Ammon's horn (tissue), 1 donor: ENCODE measurements at regions not wholly inside any gene's neighbourhood (a gene's known extent, or its start where the extent isn't known, plus 50 kb on each side); places are given as distances from the start of the nearest gene placed in this dataset.
A peak's percentile ranks its signal among the peaks of the same experiment; 100 is the strongest.

Experiments used
- DNase-seq: peaks from one replicate; pipeline ENCODE4 v3.0.0-alpha.2; 2016; ENCODE audit warnings: low spot score

DNA sequence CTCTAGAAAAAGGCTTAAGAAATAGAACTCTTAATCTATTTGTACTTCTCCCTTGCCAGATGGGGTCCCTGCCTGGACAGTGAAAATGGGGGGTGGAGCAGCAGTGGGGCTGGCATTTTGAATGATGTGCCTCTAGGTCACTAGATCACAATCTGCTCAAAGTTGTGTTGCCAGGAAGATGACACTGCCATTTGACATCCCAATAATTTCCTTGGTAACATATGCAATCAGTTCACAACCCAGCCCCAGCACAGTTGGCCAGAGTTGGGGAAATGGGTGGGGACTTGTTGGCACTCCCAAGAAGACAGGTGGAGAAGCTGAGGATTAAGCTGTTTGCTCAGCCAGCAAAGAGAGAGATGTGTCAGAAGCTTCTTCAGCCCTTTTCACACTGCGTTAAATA lies 558.3 kb upstream of the KLHL29 start:
- DNase-seq: no peak

DNA sequence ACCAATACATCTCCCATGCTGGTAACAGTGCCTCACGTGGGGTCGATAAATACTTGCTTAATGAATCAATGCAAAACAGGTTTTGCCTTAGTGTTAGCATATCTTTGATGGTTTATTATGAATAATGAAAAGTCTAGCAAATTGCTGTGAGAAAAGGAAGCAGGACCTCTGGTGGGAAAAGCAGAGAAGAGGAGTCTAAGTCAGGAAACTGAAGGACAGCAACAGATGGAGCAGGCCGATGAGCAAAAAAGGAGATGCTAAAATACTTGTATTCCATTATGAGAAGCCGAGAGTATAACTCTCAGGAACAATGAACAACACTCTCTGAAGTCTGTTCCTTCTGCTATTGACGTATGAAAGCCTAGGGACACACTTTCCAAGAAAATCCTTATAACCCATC lies 555.2 kb upstream of the KLHL29 start:
- no peak for DNase-seq

DNA sequence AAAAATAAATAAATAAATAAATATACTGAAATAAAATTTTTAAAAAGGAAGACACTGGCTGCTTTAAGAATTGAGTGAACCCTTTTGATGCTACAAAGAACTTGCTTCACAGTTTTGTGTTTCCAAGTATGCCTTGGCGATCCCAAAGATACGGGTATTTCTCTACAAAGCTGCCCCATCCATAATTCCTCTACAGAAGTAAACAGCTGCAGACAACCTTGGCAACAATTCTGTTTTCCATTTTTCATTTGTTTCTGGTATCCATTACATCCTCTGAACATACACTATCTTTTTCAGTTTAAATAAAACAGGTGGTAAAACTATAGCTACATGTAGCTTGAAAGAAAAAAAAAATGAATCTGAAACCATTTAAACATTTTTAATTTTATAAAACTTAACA lies 552.8 kb upstream of the KLHL29 start:
- no peak for DNase-seq

- no peak for DNase-seq
Observed at GRCh38 chr2:22838461-22838860, 546.5 kb upstream of the KLHL29 start.

DNA sequence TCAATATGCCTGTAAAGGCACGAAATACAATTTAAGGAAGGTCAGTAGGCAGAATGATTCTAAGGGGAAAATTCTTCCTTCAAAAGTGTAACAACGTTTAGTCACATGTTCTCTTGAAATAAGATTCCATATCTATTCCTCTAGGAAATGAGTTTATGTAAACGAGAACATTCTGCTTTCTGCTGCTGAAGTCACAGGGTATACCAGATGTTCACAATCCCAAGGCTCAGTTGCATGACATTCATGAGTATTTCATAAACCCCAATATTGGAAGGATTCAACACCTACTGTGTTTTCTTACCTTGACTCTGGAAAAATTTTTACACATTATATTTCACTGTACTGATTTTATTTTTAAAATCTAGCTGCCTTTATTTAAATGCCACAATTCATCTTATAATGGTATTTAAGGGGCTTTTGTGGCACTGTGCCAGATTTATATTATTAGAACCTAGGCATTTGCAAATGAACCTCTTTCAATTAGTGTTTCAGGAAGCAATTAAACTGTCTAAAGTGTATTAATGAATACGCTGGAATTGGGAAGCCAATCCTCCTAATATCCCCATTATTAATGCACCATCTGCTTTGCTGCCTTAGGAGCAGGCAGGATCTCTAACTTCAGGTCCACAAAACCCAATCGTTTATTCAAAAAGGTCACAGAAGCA lies 542.6 kb upstream of the KLHL29 start:
- DNase-seq: no peak

GRCh38 chr2:22843919-22844537 lies 541.0 kb upstream of the KLHL29 start:
- no peak for DNase-seq

DNA sequence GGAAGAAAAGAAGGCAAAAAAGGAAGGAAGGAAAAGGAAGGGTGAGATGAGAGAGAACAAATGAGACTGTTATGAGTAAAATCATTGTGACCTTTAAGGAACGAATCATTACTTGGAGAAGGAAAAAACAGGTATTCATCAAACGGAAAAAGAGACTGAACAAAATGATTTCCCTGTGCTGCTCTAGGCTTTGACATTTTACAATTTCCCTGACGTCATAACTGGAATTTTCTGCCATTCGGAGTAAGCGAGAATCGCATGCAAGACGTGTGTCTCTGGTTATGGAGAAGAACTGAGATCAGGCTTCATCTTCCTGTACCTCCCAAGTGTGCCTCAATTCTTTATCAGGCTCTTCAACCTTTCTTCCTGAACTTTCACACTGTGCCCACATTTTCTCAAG lies 534.7 kb upstream of the KLHL29 start:
- DNase-seq: no peak

- DNase-seq: peak; percentile 53
Observed at GRCh38 chr2:22854588-22854987, 530.4 kb upstream of the KLHL29 start.

- DNase-seq: peak; percentile 79
Observed at GRCh38 chr2:22855081-22855480, 529.9 kb upstream of the KLHL29 start.

GRCh38 chr2:22855761-22856184 lies 529.2 kb upstream of the KLHL29 start:
- DNase-seq: peak; percentile 34

DNA sequence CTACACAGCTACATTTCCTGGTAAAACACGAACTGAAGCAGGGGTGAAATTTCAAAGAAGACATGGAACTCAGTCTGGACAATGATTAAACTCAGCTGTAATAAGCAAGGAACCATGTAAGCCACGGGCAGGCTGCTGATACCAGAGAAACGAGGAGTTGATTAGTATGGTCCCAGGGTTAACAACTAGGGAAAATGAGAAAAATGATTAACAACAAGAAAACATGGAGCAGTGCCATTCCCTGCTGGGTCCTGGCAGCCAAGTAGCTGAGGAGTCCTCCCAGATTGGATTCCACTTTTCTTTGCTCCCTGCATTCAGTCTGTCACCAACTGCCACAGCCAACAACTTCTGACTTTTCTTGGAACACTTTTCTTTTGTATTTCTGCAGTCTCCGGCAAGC lies 517.0 kb upstream of the KLHL29 start:
- no peak for DNase-seq

DNA sequence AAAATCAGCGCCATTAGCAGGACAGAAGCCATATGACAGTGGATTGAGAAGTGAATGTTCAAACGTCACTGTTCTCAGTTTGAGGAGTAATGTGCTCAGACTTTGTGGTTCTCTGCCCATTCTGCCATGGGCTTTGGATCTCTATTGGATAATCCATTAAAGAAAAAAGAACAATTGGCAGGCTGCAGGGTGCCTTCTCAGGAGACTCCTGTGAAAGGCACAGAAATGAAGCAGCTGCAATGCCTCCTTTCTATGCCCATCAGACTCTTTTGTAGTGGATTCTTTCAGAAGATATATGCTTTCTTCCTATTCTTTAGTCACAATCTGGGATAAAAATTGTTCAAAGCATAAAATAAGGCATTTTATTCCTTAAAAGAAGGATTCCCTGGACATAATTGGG lies 506.9 kb upstream of the KLHL29 start:
- DNase-seq: no peak

- no peak for DNase-seq
Observed at GRCh38 chr2:22879009-22879863, 505.7 kb upstream of the KLHL29 start.

GRCh38 chr2:22880161-22880560 lies 504.8 kb upstream of the KLHL29 start:
- no peak for DNase-seq

GRCh38 chr2:22882011-22882410 lies 503.0 kb upstream of the KLHL29 start:
- no peak for DNase-seq

- DNase-seq: no peak
Observed at GRCh38 chr2:22882643-22883042, 502.3 kb upstream of the KLHL29 start.

GRCh38 chr2:22883054-22883453 lies 501.9 kb upstream of the KLHL29 start:
- no peak for DNase-seq

- no peak for DNase-seq
Observed at GRCh38 chr2:22885245-22885644, 499.7 kb upstream of the KLHL29 start.

DNA sequence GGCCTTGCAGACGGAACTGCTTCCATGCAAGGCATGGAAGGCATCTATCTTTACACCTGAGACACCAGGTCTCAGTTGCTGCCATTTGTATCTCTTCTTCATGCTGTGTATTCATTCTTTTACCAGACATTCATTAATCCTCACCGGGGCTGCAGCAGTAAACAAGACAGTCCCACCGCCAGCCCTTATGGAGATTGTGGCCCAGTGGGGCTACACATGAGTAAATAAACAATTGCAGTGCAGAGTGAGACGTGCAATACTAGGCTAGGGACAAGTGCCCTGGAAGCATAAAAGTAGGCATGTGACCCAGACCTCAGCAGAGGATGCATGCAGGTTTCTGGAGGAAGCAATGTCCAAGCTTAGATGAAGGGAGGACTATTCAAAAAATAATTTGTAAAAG lies 497.6 kb upstream of the KLHL29 start:
- DNase-seq: no peak

DNA sequence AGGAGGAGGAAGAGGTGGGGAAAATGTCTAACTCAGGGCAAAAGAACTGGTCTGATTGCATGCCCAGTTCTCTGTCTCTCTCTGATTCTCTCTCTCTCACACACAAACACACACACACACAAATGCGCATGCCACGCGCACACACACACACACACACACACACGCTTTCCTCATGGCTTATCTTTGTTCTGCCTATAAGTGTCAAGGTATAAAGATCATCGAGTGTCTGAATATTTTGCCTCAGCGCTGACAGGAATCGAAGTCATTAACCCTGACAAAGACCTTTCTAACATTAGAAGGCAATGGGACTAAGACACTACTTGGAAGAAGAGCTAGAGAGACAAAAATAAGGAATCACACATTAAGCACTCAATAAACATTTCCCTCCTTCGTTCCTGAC lies 497.1 kb upstream of the KLHL29 start:
- DNase-seq: no peak

- no peak for DNase-seq
Observed at GRCh38 chr2:22890132-22890531, 494.8 kb upstream of the KLHL29 start.

DNA sequence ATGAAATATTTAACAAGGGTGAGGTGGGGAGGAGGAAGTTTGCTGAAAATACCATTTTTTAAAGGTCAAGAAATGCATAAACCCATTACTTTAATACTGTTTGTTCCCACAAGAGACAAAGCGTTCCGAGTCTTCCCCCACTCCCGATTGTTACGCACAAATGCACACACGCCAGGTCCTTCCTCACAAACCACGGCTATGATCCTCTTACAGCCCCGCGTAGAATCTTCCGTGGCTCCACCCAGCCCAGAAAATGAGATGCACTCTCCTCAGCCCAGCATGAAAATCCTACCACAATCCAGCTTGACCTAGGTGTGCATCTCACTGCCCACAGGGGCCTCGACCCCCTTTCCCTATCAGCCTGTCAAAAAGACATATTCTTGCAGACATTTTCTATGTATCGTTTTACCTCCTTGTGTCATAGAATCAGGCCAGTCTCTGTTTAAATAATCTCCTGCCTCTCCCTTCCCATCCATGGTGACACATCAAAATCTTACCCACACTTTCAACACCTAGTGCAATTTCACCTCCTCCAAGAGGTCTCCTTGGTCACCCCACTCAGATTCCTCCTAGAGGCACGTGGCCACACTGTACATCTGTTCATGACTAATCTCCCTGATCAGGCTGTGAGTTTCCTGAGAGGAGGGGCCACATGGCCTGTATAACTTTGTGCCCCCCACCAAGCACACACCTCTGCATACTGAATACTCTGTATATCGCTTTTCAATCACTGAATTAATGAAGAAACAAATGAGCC lies 491.0 kb upstream of the KLHL29 start:
- no peak for DNase-seq
